SKM-1 (cell line): ENCODE measurements at regions not wholly inside any gene's neighbourhood (a gene's known extent, or its start where the extent isn't known, plus 50 kb on each side); places are given as distances from the start of the nearest gene placed in this dataset.

ENCODE experiments used
- DNase-seq: peaks from one replicate; lab custom pipeline; 2025; ENCODE audit not compliant: unreplicated experiment; lab: John Stamatoyannopoulos, UW

- no peak for DNase-seq
These were observed 425.1 kb downstream of the RAB28 start for GRCh38 chr4:13059019-13059418.

- no peak for DNase-seq
These were observed 427.4 kb downstream of the RAB28 start for GRCh38 chr4:13056630-13057189.

DNA sequence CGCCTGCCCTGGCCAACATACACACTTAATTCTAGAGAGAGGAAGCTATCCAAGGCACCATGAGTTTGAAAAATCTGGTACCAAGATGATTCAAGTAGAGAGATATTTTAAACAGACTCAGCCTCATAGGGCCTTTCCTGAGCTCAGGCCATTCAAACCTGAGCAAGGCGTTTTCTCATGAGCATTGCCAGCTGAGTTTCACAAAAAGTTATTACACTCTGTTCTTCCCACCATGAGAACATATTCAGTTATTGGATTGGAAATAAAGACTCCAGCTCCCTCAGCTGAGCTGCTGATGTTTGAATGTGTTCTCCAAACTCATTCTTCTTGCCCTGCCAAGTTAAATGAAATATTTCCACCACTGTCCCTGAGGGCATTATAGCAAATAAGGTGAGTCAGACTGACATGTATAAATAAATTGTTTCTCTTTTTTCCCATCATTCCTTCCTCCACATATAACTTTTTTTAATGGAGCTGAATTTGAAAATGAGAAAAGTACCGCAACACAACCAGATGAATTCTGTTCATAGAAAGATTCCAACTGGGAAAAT lies 429.6 kb downstream of the RAB28 start:
- no peak for DNase-seq

DNA sequence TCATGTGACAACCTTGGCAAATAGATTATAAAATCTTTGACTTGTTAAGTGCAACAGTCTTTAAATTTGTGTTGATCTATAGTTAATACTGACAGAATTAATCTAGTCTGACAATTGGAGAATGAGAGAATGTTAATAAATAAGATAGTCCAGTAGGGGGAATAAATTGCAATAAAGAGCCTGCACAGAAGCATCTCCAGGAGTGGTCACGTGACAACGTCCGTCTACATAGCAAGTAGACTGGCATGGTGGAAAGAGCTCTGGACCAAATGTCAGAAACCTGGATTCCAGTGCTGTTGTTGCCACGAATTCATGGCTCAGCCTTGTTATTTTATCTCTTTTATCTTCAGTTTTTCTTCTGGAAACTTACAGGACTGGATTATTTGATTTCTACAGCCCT lies 436.5 kb downstream of the RAB28 start:
- no peak for DNase-seq

DNA sequence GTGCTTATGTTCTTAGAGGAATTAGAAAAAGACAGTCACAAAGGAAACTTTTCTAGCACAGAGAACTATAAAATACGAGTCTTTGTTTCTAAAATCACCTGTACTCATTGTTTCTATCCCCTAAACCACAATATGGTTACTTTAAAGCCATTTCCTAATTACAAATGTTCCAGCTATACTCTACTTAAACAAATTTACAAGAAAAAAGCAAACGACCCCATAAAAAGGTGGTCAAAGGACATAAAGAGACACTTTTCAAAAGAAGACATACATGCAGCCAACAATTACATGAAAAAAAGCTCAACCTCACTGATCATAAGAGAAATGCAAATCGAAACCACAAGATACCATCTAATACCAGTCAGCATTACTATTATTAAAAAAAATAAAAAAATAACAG lies 447.3 kb downstream of the RAB28 start:
- DNase-seq, result no peak

GRCh38 chr4:13032936-13033335 lies 451.2 kb downstream of the RAB28 start:
- DNase-seq, result no peak

DNA sequence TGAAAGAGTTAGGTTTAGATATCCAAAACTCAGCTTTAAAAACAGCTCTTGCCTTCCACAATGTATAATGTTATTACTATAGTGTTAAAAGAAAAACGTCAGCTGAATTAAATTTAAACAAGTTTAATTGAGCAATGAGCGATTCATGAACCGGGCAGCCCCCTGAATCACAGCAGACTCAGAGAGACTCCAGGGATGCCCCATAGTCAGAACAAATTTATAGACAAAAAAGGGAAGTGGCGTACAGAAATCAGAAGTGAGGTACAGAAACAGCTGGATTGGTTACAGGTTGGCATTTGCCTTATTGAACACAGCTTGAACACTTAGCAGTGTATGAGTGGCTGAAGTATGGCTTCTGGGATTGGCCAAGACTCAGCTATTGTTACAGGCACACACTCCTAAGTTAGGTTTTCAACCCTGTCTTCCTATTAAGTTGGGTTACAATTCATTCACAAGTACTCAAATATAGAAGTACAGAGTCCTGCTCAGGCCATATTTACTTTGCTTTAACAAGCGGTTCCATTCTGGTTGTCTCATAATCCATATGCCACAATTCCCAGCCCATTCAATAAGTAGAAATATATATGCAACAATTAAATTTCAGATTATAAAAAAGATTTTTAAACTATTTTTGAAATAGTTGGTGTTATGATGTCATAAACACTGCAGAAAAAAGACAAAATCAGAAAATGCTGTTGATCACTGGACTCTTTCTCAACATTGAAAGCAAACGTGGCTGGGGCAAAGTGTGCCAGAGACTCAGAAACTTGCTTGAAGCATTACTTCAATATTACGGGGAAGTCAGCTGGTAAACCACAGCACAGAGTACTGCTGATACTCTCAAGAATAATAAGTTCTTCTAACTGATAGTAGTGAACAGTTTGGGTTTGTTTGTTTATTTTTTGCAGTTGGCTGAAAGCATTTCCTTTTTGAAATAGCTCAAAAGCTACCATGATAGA lies 459.7 kb downstream of the RAB28 start:
- DNase-seq, result no peak

DNA sequence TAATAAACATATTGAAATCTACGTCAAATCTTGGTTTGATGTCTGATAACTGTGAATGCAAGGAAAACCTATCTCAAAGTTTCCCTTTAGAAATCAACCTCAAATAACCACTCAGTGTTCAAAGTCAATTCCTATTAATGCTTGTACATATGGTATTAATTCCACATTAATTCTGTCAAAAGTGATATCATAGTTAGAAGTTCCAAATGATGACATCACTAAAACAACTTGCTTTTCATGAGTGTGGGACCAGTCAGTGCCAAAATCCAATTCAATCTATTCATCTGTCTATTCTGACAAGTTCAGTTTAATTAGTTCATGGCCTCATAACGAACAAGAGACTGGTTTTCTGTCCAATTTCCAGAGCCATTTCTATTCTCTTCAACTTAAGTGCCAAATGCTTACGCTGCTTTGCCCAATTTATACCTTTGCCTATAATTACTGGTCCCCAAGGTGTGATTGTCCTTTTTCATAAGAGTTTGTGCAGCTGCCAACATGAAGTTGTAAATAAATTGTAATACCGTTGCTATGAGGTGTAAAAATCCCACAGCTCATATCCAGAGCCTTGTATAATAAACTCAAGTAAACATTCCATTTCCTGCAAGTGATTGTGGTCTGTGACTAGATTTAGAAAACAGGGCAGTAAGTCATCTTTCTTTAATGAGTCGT lies 476.2 kb downstream of the RAB28 start:
- no peak for DNase-seq

- DNase-seq, result no peak
These were observed 490.2 kb downstream of the RAB28 start for GRCh38 chr4:12993923-12994322.

DNA sequence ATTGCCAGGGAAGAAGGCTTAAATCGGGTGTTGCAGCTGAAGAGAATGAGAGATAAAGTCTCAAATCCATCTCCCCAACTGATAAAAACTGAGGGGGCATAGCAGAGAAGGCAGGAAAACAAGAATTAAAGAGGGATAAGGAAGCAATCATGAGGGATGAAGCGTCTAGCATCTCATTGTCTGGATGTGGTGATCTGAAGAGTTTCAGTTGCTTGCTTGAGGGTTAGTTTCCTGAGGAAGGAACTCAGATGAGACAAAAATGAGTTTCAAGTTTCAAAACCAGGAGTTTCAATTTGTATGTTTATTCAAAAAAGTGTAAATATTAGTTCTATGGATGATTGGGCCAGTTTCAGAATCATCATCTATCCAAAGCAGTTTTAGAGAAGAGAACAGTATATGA lies 496.9 kb downstream of the RAB28 start:
- DNase-seq, result no peak

DNA sequence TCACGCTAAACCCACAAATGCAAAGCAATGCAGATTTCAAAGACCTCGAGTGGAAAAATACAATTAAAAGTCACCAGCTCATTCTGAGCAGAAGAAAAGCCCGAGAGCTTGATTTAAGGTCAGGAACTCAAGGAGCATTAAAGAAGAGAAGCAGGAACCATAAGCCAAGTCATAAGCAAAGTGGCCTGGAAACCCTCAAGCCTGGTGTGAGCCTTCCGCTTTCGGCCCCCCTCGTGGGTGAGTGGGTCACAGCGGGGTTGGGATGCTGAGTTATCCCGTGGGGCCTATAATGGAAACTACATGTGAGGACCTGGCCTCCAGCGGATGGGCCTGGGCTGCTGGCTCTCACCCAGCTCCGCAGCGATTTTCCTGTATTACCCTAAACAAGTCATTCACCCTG lies 504.3 kb downstream of the RAB28 start:
- DNase-seq, result no peak

DNA sequence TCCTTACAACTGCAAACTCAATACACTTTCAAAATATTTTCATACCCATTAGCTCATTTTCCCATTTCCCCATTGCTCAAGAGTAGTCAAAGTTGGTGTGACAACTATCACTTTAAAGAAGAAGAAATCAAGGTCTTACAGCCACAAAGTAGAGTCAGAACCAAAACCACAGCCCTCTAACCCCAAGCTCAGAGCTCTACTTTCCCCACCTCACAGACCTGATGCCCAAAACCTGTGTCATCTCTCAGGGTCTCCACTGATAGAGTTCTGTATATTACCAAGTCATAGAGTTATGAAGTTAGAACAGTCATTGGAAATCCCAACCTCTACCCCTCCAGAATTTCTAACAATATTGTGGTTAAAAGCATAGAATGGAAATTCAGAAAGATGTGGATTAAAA lies 505.8 kb downstream of the RAB28 start:
- no peak for DNase-seq

GRCh38 chr4:12975511-12975910 lies 508.6 kb downstream of the RAB28 start:
- DNase-seq, result no peak

GRCh38 chr4:12973522-12973921 lies 510.6 kb downstream of the RAB28 start:
- DNase-seq, result no peak

DNA sequence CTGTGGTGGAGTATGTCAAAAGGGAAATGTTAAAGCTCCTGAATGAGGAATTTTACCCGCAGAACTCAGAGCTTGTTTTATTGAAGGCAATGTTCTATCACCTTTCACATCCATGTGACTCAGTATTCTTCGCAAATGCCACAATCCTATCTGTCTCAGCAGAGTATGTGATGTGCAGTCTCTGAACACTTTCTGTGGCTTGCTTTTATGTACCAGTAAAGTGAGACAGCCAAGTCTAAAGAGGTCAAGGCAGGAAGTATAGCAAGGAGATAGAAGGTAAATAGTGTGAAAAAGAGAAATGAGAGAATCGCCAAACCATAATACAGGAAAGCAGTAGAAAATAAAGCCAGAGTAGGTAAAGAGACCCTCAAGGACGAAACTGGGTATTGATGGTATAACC lies 515.8 kb downstream of the RAB28 start:
- no peak for DNase-seq

DNA sequence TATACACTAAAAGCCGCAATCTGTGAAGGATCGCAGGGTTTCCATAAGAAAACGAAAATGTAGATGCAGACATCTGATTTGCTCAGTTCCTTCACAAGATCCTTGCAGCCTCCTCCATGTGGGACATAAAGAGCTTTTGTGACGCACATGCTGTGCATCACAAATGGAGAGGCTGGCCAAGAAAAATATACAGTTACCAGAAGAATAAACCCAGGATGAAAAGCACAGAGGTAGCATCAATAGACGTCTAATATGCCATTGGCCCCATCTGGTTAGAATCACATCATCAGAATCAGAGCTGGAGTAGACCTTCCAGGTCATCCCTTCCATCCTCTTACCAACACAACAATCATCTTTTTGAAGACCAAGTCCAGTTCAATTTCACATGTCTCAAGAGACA lies 517.4 kb downstream of the RAB28 start:
- no peak for DNase-seq

DNA sequence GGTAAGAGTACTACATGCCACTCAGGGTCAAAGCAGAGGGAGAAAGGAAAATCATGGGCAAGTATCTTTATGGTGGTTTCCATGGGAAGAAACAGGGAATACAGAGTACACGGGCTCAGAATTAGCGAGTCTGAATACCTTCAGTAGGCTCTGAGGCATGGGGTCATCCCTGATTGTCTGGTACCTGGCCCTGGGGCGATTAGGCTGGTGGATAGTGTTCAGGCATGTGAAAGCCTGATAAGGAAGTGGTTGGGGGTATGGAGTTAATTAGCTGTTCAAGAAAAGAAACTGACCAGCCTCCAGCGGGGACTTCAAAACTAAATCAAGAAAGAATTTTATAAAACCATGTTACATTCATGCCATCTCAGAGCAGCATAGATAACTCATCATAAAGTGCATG lies 518.8 kb downstream of the RAB28 start:
- no peak for DNase-seq

GRCh38 chr4:12963912-12964311 lies 520.2 kb downstream of the RAB28 start:
- no peak for DNase-seq

DNA sequence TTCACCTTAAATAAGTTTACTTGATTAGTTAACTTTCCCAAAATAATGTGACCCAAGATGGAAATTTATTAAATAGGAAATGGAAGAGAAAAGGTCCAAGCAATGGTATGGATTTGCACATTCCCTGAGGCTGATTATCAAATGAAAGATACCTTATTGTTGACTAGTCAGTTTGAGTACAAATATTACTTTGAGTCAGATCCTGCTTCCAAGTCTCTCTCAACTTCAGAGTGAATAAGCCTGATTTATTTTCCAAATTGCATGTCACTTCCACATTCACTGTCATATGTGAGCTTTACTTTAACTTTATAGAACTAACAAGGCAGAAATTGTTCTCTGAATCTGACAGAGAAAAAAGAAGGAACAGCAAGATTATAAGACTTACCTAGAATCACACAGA lies 520.8 kb downstream of the RAB28 start:
- DNase-seq, result no peak

DNA sequence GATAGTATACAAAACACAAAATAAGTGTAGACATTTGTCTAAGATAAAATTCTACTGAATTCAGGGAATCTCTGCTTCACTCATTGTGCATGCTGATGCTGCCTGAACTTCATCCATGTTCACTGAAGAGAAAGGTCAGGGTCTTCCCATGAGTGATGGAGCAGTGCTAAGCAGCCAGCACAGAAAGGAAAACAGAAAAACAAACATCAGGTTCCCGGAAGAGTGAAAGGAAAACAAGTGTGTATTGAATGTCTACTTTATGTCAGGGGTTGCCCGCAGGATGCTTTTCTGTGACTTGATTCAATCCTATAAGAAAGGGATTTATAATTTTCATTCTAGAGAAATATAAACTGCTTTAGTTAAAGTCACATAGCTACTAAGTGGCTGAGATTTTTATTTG lies 522.4 kb downstream of the RAB28 start:
- no peak for DNase-seq

DNA sequence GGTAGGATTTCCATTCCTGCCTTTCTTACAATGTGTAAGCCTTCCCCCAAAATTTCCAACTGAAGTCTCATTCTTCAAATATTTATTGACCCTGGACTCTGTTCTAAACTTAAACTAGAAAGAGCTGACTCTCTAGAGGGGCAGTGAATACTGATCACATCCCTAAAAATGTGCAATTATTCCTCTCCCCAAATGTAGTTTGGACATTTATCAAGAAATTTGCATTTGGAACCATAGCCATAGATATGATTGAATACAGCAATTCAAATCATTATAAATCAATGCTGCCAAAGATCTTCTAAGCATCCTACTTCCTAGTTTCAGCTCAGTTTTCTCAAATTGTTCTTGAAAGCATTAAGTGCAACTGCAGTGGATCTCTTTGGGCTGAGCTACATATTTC lies 525.7 kb downstream of the RAB28 start:
- no peak for DNase-seq

- no peak for DNase-seq
These were observed 527.0 kb downstream of the RAB28 start for GRCh38 chr4:12957108-12957507.
